ENCODE measurements at regions not wholly inside any gene's neighbourhood (a gene's known extent, or its start where the extent isn't known, plus 50 kb on each side); places are given as distances from the start of the nearest gene placed in this dataset.

GRCh38 chr12:75613981-75614380 is 102.6 kb upstream of the KRR1 start:
- TF ChIP-seq EZH2 (IDR thresholded peaks at IDR 0.05; ENCODE audit: insufficient read depth, poor library complexity, severe bottlenecking) (no peak), EZH2phosphoT487 (IDR thresholded peaks at IDR 0.05; ENCODE audit: insufficient read depth, low read depth) (no peak)
